ENCODE measurements at regions not wholly inside any gene's neighbourhood (a gene's known extent, or its start where the extent isn't known, plus 50 kb on each side); places are given as distances from the start of the nearest gene placed in this dataset.

- no peak for DNase-seq (ENCODE audit: low spot score)
Observed at GRCh38 chr4:129415004-129415403, 319.1 kb downstream of the C4orf33 start.

- DNase-seq (ENCODE audit: low spot score), result no peak
Observed at GRCh38 chr4:129420637-129421036, 324.7 kb downstream of the C4orf33 start.

- no peak for DNase-seq (ENCODE audit: low spot score)
Observed at GRCh38 chr4:129422277-129422676, 326.3 kb downstream of the C4orf33 start.

- DNase-seq (ENCODE audit: low spot score), result no peak
Observed at GRCh38 chr4:129428454-129428853, 332.5 kb downstream of the C4orf33 start.

GRCh38 chr4:129429581-129430320 is 333.8 kb downstream of the C4orf33 start:
- no peak for DNase-seq (ENCODE audit: low spot score)

GRCh38 chr4:129437347-129437746 is 341.4 kb downstream of the C4orf33 start:
- no peak for DNase-seq (ENCODE audit: low spot score)

GRCh38 chr4:129438456-129438981 is 342.6 kb downstream of the C4orf33 start:
- no peak for DNase-seq (ENCODE audit: low spot score)

GRCh38 chr4:129446074-129446473 is 350.1 kb downstream of the C4orf33 start:
- DNase-seq (ENCODE audit: low spot score), result no peak

GRCh38 chr4:129453524-129454200 is 357.7 kb downstream of the C4orf33 start:
- no peak for DNase-seq (ENCODE audit: low spot score)

- DNase-seq (ENCODE audit: low spot score), result no peak
Observed at GRCh38 chr4:129455482-129455881, 359.5 kb downstream of the C4orf33 start.

- DNase-seq (ENCODE audit: low spot score), result no peak
Observed at GRCh38 chr4:129468624-129469023, 372.7 kb downstream of the C4orf33 start.

- no peak for DNase-seq (ENCODE audit: low spot score)
Observed at GRCh38 chr4:129474698-129475097, 378.7 kb downstream of the C4orf33 start.

GRCh38 chr4:129481107-129481506 is 385.2 kb downstream of the C4orf33 start:
- no peak for DNase-seq (ENCODE audit: low spot score)

GRCh38 chr4:129488427-129488826 is 392.5 kb downstream of the C4orf33 start:
- DNase-seq (ENCODE audit: low spot score), result no peak

- no peak for DNase-seq (ENCODE audit: low spot score)
Observed at GRCh38 chr4:129490516-129490915, 394.6 kb downstream of the C4orf33 start.

- no peak for DNase-seq (ENCODE audit: low spot score)
Observed at GRCh38 chr4:129498626-129499025, 402.7 kb downstream of the C4orf33 start.

GRCh38 chr4:129514852-129515251 is 418.9 kb downstream of the C4orf33 start:
- DNase-seq (ENCODE audit: low spot score), result no peak

- no peak for DNase-seq (ENCODE audit: low spot score)
Observed at GRCh38 chr4:129515356-129515755, 419.4 kb downstream of the C4orf33 start.

GRCh38 chr4:129526812-129527211 is 430.9 kb downstream of the C4orf33 start:
- DNase-seq (ENCODE audit: low spot score), result peak; percentile 39

- no peak for DNase-seq (ENCODE audit: low spot score)
Observed at GRCh38 chr4:129531253-129531652, 435.3 kb downstream of the C4orf33 start.

- peak; percentile 14 for DNase-seq (ENCODE audit: low spot score)
Observed at GRCh38 chr4:129532573-129532972, 436.6 kb downstream of the C4orf33 start.

- DNase-seq (ENCODE audit: low spot score), result no peak
Observed at GRCh38 chr4:129543299-129543698, 447.3 kb downstream of the C4orf33 start.

GRCh38 chr4:129545599-129546278 is 449.8 kb downstream of the C4orf33 start:
- DNase-seq (ENCODE audit: low spot score), result no peak
